Liver (tissue), 7 donors: ENCODE measurements at regions not wholly inside any gene's neighbourhood (a gene's known extent, or its start where the extent isn't known, plus 50 kb on each side); places are given as distances from the start of the nearest gene placed in this dataset.

Source experiments
- DNase-seq: peaks from one replicate; pipeline ENCODE4 v3.0.0-alpha.2; 2017; ENCODE audit warnings: low spot score
- H3K27ac ChIP-seq, 2 donors: one replicate each; pipeline ENCODE4 v1.7.0; 2013; ENCODE audit warnings: inconsistent platforms in 2 of 2, low read length in 2 of 2, control low read depth in 1 of 2, low read depth in 1 of 2, mild to moderate bottlenecking in 1 of 2
- H3K27me3 ChIP-seq, 4 donors: one replicate each; pipeline versions ENCODE4 v1.6.1 to v1.7.0; 2013; ENCODE audit warnings: low read length in 3 of 4, inconsistent platforms in 1 of 4, mild to moderate bottlenecking in 1 of 4, moderate library complexity in 1 of 4; ENCODE audit not compliant: control insufficient read depth in 4 of 4, insufficient read depth in 4 of 4
- H3K36me3 ChIP-seq, 4 donors: one replicate each; pipeline versions ENCODE4 v1.6.1 to v1.7.0; 2013; ENCODE audit warnings: low read length in 3 of 4, mild to moderate bottlenecking in 3 of 4, low read depth in 1 of 4, moderate library complexity in 1 of 4; ENCODE audit not compliant: control insufficient read depth in 4 of 4, insufficient read depth in 3 of 4
- H3K4me1 ChIP-seq, 4 donors: one replicate each; pipeline versions ENCODE4 v1.6.1 to v1.7.0; 2013; ENCODE audit warnings: low read length in 3 of 4, mild to moderate bottlenecking in 3 of 4, moderate library complexity in 1 of 4; ENCODE audit not compliant: control insufficient read depth in 4 of 4, insufficient read depth in 4 of 4
- H3K4me3 ChIP-seq, 3 donors: one replicate each; pipeline versions ENCODE4 v1.6.1 to v1.7.0; 2013; ENCODE audit warnings: low read length in 3 of 3, control low read depth in 1 of 3, low read depth in 1 of 3, mild to moderate bottlenecking in 1 of 3
- H3K9ac ChIP-seq, 2 donors: one replicate each; pipeline ENCODE4 v1.7.0; 2013; ENCODE audit warnings: low read length in 2 of 2, mild to moderate bottlenecking in 2 of 2, moderate library complexity in 2 of 2, control low read depth in 1 of 2, low read depth in 1 of 2
- H3K9me3 ChIP-seq, 4 donors: one replicate each; pipeline versions ENCODE4 v1.6.1 to v1.7.0; 2013; ENCODE audit warnings: low read length in 3 of 4; ENCODE audit not compliant: control insufficient read depth in 4 of 4
- FOXA1 ChIP-seq: IDR thresholded peaks from 2 replicates; pipeline ENCODE4 v1.6.1; 2016; ENCODE audit warnings: antibody characterized with exemption
- FOXA2 ChIP-seq: IDR thresholded peaks from 2 replicates; pipeline ENCODE4 v1.6.1; 2016; ENCODE audit warnings: antibody characterized with exemption
- HNF4A ChIP-seq, 2 donors: conservative IDR thresholded peaks; 2 replicates each; pipeline ENCODE4 v1.6.1; 2016; ENCODE audit warnings: antibody characterized with exemption in 2 of 2, mild to moderate bottlenecking in 2 of 2
- HNF4G ChIP-seq: IDR thresholded peaks from 2 replicates; pipeline ENCODE4 v1.6.1; 2016; ENCODE audit warnings: antibody characterized with exemption
- JUND ChIP-seq, 2 donors: IDR thresholded peaks; 2 replicates each; pipeline ENCODE4 v1.6.1; 2016; ENCODE audit warnings: antibody characterized with exemption in 2 of 2
- MAX ChIP-seq: IDR thresholded peaks from 2 replicates; pipeline ENCODE4 v1.6.1; 2016; ENCODE audit warnings: antibody characterized with exemption
- REST ChIP-seq: IDR thresholded peaks from 2 replicates; pipeline ENCODE4 v1.6.1; 2016; ENCODE audit warnings: antibody characterized with exemption, mild to moderate bottlenecking
- RXRA ChIP-seq, 2 donors: IDR thresholded peaks; 2 replicates each; pipeline ENCODE4 v1.6.1; 2017 to 2018; ENCODE audit warnings: antibody characterized with exemption in 2 of 2, mild to moderate bottlenecking in 1 of 2
- SP1 ChIP-seq: IDR thresholded peaks from 2 replicates; pipeline ENCODE4 v1.6.1; 2018; ENCODE audit warnings: antibody characterized with exemption, mild to moderate bottlenecking
- TAF1 ChIP-seq: conservative IDR thresholded peaks from 2 replicates; pipeline ENCODE4 v1.6.1; 2016; ENCODE audit warnings: antibody characterized with exemption, mild to moderate bottlenecking
- YY1 ChIP-seq: IDR thresholded peaks from 2 replicates; pipeline ENCODE4 v1.6.1; 2016; ENCODE audit warnings: antibody characterized with exemption, mild to moderate bottlenecking
- ZBTB33 ChIP-seq: IDR thresholded peaks from 2 replicates; pipeline ENCODE4 v1.6.1; 2016; ENCODE audit warnings: antibody characterized with exemption
- WGBS: extraction: QIAGEN DNeasy Blood & Tissue Kit; methylation state at CpG from one replicate; pipeline ENCODE4 v1.1.7; 2013; 5-methylcytosine and 5-hydroxymethylcytosine counted together
- donor health status: healthy.
- donor health status: healthy.
- donor health status: healthy.
- donor health status: healthy.

- Histone ChIP-seq H3K4me1 (no peaks in the 10 kb centered on the region), H3K9me3 (no peaks in the 10 kb centered on the region), H3K36me3 (no peaks in the 10 kb centered on the region), H3K4me3 (no peak overlapping the region), H3K9ac (no peak overlapping the region), H3K27me3 (no peaks in the 10 kb centered on the region), H3K27ac (no peak overlapping the region)
- TF ChIP-seq ZBTB33 (no peak), SP1 (no peak), TAF1 (no peak), REST (no peak), RXRA (IDR thresholded peaks at IDR 0.05) (no peak), HNF4A (conservative IDR thresholded peaks at IDR 0.05) (no peak), FOXA2 (no peak), FOXA1 (no peak), HNF4G (no peak), YY1 (no peak), JUND (IDR thresholded peaks at IDR 0.05) (no peak)
- DNase-seq: no peak
- 84% methylated on average over 4 of the region's 4 CpGs for WGBS
These were observed 263.5 kb downstream of the EPHA4 start for GRCh38 chr2:221308507-221309066.

GRCh38 chr2:221309892-221310583, 262.1 kb downstream of the EPHA4 start:
- H3K27ac ChIP-seq: no peak overlapping the region
- H3K4me3 ChIP-seq: no peak overlapping the region
- H3K36me3 ChIP-seq: no peaks in the 10 kb centered on the region
- no peaks in the 10 kb centered on the region for H3K27me3 ChIP-seq
- no peak for TF ChIP-seq HNF4A (conservative IDR thresholded peaks at IDR 0.05)
- no peak for TF ChIP-seq ZBTB33
- TF ChIP-seq MAX: no peak
- no peaks in the 10 kb centered on the region for H3K4me1 ChIP-seq
- no peaks in the 10 kb centered on the region for H3K9me3 ChIP-seq
- no peak for DNase-seq
- 71% methylated on average over 10 of the region's 10 CpGs for WGBS
- H3K9ac ChIP-seq: no peak overlapping the region
